Gastrocnemius medialis (tissue), 4 donors: ENCODE measurements at regions not wholly inside any gene's neighbourhood (a gene's known extent, or its start where the extent isn't known, plus 50 kb on each side); places are given as distances from the start of the nearest gene placed in this dataset.

Experiments
- ATAC-seq, 2 donors: fragments of 150-250 bp; one replicate each; pipeline ENCODE4 v1.9.1; 2016
- DNase-seq, 2 donors: peaks; one replicate each; pipeline ENCODE4 v3.0.0-alpha.2; 2019
- H3K27ac ChIP-seq, 4 donors: fragments of 200-600 bp; sonication (generic); 1 replicate in 1 of 4; 2 replicates in 3 of 4; pipeline ENCODE4 v1.5.1; 2016 to 2018; ENCODE audit warnings: mild to moderate bottlenecking in 2 of 4, moderate library complexity in 1 of 4
- H3K27me3 ChIP-seq, 3 donors: fragments of 200-600 bp; sonication (generic) in 2 of 3; 1 replicate in 1 of 3; 2 replicates in 2 of 3; pipeline versions ENCODE4 v1.5.1 to v1.6.0; 2016 to 2019; ENCODE audit warnings: mild to moderate bottlenecking in 1 of 3, moderate library complexity in 1 of 3
- H3K36me3 ChIP-seq, 2 donors: fragments of 200-600 bp; sonication (generic) in 1 of 2; one replicate each; pipeline ENCODE4 v1.5.1; 2017 to 2018
- H3K4me1 ChIP-seq, 2 donors: fragments of 200-600 bp; sonication (generic) in 1 of 2; one replicate each; pipeline ENCODE4 v1.5.1; 2016 to 2017; ENCODE audit warnings: mild to moderate bottlenecking in 2 of 2
- H3K4me3 ChIP-seq, 4 donors: fragments of 200-600 bp; sonication (generic) in 3 of 4; 1 replicate in 1 of 4; 2 replicates in 3 of 4; pipeline ENCODE4 v1.5.1; 2016 to 2019; ENCODE audit warnings: mild to moderate bottlenecking in 2 of 4
- H3K9me3 ChIP-seq, 3 donors: fragments of 200-600 bp; sonication (generic) in 2 of 3; 1 replicate in 1 of 3; 2 replicates in 2 of 3; pipeline ENCODE4 v1.5.1; 2016 to 2019
- POLR2A ChIP-seq, 2 donors: fragments of 450-650 bp; IDR thresholded peaks; one replicate each; pipeline ENCODE4 v1.6.1; 2017; ENCODE audit warnings: antibody characterized with exemption in 2 of 2, mild to moderate bottlenecking in 2 of 2, moderate library complexity in 2 of 2
- in situ Hi-C, 4 donors: fragments of 200-750 bp; cut with MboI; loops; one replicate each; pipeline versions ENCODE4 v1.15.0 to v1.8.0; 2017; ENCODE audit warnings: low sequenced_read_pairs in 4 of 4
- intact Hi-C: fragments of 100-400 bp; cut with DNase I; formaldehyde crosslinking; loops from one replicate; pipeline ENCODE4 v1.15.1; 2023; ENCODE audit warnings: low total_unique reads
- TF ChIP-seq, protein P1 (sequence below), 5 experiments: fragments of 450-650 bp in 3 of 5; fragments of 200-600 bp in 2 of 5; sonication (generic) in 2 of 5; IDR thresholded peaks in 4 of 5; conservative IDR thresholded peaks in 1 of 5; 1 replicate in 4 of 5; 2 replicates in 1 of 5; pipeline ENCODE4 v1.5.1; 2016 to 2019; ENCODE audit warnings: antibody characterized with exemption in 5 of 5, mild to moderate bottlenecking in 3 of 5, moderate library complexity in 3 of 5

DNA sequence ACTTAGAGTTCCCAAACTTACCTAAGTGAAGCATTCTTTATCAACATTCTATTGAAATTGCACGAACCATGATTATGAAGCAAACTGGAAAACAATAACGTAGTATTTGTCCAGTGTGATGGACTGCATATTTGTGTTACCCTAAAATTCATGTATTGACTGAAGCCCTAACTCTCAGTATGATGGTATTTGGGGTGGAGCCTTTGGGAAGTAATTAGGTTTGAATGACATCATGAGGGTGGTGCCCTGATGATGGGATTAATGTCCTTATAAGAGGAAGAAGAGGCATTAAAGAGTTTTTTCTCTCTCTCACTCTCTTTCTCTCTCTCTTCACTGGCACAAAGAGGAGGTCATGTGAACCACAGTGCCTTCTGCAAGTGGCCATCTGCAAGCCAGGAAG lies 365.4 kb upstream of the PTGER4 start:
- no peak overlapping the region for H3K27ac ChIP-seq
- H3K9me3 ChIP-seq, result no peaks in the 10 kb centered on the region
- no peaks in the 10 kb centered on the region for H3K36me3 ChIP-seq
- H3K4me1 ChIP-seq, result no peaks in the 10 kb centered on the region
- H3K4me3 ChIP-seq, result no peak overlapping the region
- no peak for TF ChIP-seq POLR2A (IDR thresholded peaks at IDR 0.05)
- TF ChIP-seq, protein P1, sequence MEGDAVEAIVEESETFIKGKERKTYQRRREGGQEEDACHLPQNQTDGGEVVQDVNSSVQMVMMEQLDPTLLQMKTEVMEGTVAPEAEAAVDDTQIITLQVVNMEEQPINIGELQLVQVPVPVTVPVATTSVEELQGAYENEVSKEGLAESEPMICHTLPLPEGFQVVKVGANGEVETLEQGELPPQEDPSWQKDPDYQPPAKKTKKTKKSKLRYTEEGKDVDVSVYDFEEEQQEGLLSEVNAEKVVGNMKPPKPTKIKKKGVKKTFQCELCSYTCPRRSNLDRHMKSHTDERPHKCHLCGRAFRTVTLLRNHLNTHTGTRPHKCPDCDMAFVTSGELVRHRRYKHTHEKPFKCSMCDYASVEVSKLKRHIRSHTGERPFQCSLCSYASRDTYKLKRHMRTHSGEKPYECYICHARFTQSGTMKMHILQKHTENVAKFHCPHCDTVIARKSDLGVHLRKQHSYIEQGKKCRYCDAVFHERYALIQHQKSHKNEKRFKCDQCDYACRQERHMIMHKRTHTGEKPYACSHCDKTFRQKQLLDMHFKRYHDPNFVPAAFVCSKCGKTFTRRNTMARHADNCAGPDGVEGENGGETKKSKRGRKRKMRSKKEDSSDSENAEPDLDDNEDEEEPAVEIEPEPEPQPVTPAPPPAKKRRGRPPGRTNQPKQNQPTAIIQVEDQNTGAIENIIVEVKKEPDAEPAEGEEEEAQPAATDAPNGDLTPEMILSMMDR (IDR thresholded peaks at IDR 0.05 in 4 of 5, conservative IDR thresholded peaks at IDR 0.05 in 1 of 5), result no peak
- no peak for DNase-seq
- in situ Hi-C loops (no loop called here), intact Hi-C loops (no loop called here)
- no peak for ATAC-seq
- no peaks in the 10 kb centered on the region for H3K27me3 ChIP-seq

DNA sequence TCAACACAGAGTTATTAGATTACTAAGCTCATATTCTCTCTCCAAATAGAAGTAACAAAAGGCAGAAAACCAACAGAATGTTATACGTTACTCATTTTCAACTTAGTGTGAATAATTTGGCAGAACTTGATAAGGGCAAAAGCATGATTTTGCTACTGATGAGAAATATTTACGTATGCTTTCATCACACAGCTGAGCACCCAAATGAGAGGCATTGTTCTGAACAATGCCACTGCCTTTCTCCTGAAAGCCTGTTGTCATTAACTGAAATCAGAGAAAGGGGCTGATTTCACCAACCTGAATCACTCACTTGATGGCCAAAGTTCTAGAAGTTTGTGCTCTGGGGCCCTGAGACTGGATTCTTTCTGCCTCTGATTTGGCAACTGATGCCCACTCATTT lies 367.5 kb upstream of the PTGER4 start:
- in situ Hi-C loops, result no loop called here
- Histone ChIP-seq H3K27ac (no peak overlapping the region), H3K4me1 (no peaks in the 10 kb centered on the region), H3K4me3 (no peak overlapping the region), H3K27me3 (no peaks in the 10 kb centered on the region), H3K36me3 (no peaks in the 10 kb centered on the region), H3K9me3 (no peaks in the 10 kb centered on the region)
- intact Hi-C loops, result no loop called here
- ATAC-seq (no peak), DNase-seq (no peak)
- no peak for TF ChIP-seq POLR2A (IDR thresholded peaks at IDR 0.05)
- TF ChIP-seq, protein P1 (IDR thresholded peaks at IDR 0.05 in 4 of 5, conservative IDR thresholded peaks at IDR 0.05 in 1 of 5), result no peak

DNA sequence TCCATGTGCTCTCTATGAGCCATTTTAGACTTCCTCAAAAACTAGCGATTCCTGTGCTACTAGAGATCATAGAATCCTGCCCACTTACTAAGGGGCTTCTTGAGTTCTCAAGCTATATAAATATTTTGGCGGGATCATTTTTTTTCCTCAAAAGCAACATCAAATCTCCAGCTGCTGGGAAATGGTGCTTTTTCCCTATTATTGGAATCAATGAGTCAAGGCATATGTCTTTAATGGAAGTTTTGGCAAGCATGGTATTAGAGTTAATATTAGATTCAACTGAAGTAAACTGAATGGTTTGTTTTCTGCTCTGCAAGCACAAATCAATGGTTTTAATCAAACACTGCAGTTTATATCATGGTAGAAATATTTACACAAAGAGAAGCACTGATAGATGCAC lies 369.9 kb upstream of the PTGER4 start:
- in situ Hi-C loops, result no loop called here
- TF ChIP-seq, protein P1 (IDR thresholded peaks at IDR 0.05 in 4 of 5, conservative IDR thresholded peaks at IDR 0.05 in 1 of 5), result no peak
- TF ChIP-seq POLR2A (IDR thresholded peaks at IDR 0.05), result no peak
- no peaks in the 10 kb centered on the region for H3K27me3 ChIP-seq

DNA sequence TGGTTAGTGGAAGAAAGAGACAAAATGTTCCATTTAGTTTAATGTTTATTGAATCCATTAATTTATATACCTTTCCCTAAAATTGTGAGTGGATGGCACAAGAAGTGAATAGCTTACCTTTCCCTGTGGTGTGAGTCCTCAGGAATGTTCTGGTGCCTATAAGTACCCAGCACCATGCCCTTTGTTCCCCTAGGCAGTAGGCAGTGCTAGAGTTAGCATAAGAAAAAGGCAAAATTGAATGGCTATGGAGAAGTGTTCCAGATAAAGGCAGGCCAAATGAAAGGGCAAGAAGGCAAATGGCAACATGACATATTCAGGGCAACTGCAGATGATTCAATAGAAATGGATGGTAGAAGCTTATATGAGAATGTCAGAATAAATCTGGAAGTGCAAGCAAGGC lies 370.8 kb upstream of the PTGER4 start:
- Histone ChIP-seq H3K4me3 (no peak overlapping the region), H3K4me1 (no peaks in the 10 kb centered on the region), H3K36me3 (no peaks in the 10 kb centered on the region), H3K27ac (no peak overlapping the region), H3K9me3 (no peaks in the 10 kb centered on the region), H3K27me3 (no peaks in the 10 kb centered on the region)
- in situ Hi-C loops (no loop called here), intact Hi-C loops (no loop called here)
- TF ChIP-seq, protein P1 (IDR thresholded peaks at IDR 0.05 in 4 of 5, conservative IDR thresholded peaks at IDR 0.05 in 1 of 5), result no peak
- TF ChIP-seq POLR2A (IDR thresholded peaks at IDR 0.05), result no peak
- ATAC-seq, result no peak
- no peak for DNase-seq

More for the DNA sequence above, 369.9 kb upstream of the PTGER4 start:
- DNase-seq, result no peak
- H3K27ac ChIP-seq, result no peak overlapping the region
- no peak for ATAC-seq
- H3K4me1 ChIP-seq, result no peaks in the 10 kb centered on the region
- no peaks in the 10 kb centered on the region for H3K36me3 ChIP-seq
- intact Hi-C loops, result no loop called here
- H3K9me3 ChIP-seq, result no peaks in the 10 kb centered on the region
- H3K4me3 ChIP-seq, result no peak overlapping the region

DNA sequence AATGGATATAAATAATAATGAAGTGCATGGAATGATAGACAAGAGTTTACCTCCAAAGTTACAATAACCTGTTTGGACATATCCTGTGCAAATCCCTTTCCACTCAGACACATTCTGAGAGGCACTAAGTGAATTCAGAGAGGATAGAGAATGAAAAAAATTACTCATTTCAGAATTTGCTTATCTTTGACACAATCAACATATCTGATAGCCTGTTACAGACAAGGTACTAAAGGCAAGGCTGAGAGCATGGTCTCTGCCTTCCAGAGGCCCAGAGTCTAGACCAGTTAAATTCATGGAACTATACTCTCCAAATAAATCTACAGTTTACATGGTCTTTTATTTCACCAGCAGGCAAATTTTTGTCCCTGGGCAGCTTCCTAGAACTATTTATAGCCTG lies 371.8 kb upstream of the PTGER4 start:
- no peaks in the 10 kb centered on the region for H3K4me1 ChIP-seq
- no peaks in the 10 kb centered on the region for H3K36me3 ChIP-seq
- H3K27ac ChIP-seq, result no peak overlapping the region
- H3K27me3 ChIP-seq, result no peaks in the 10 kb centered on the region
- in situ Hi-C loops (no loop called here), intact Hi-C loops (no loop called here)
- H3K9me3 ChIP-seq, result no peaks in the 10 kb centered on the region
- H3K4me3 ChIP-seq, result no peak overlapping the region
- ATAC-seq (no peak), DNase-seq (no peak)
- TF ChIP-seq, protein P1 (IDR thresholded peaks at IDR 0.05 in 4 of 5, conservative IDR thresholded peaks at IDR 0.05 in 1 of 5), result no peak
- TF ChIP-seq POLR2A (IDR thresholded peaks at IDR 0.05), result no peak
